CD8-positive, alpha-beta memory T cell (primary cell): ENCODE measurements at regions not wholly inside any gene's neighbourhood (a gene's known extent, or its start where the extent isn't known, plus 50 kb on each side); places are given as distances from the start of the nearest gene placed in this dataset.
A peak's percentile ranks its signal among the peaks of the same experiment; 100 is the strongest.

Experiments
- CTCF ChIA-PET: fragments of 350-600 bp; sonication (Branson Sonifier 250); formaldehyde crosslinking; loops from one replicate; lab custom pipeline; 2021; ENCODE audit warnings: antibody characterized with exemption; lab: Charles Lee
- POLR2A ChIA-PET: fragments of 350-600 bp; sonication (Branson Sonifier 250); formaldehyde crosslinking; loops from one replicate; lab custom pipeline; 2021; ENCODE audit warnings: antibody characterized with exemption; lab: Charles Lee
- DNase-seq, 5 donors: peaks; one replicate each; pipeline versions ENCODE4 v3.0.0 to v3.0.0-alpha.2; 2020 to 2022; ENCODE audit warnings: mixed read lengths in 1 of 5
- H3K27ac ChIP-seq: one replicate; pipeline ENCODE4 v1.7.0; 2013; ENCODE audit warnings: low read depth, mild to moderate bottlenecking, low read length, moderate library complexity
- H3K27me3 ChIP-seq: 2 replicates; pipeline ENCODE4 v1.7.0; 2013; ENCODE audit warnings: low read length, mild to moderate bottlenecking; ENCODE audit not compliant: insufficient read depth, poor library complexity, severe bottlenecking
- H3K36me3 ChIP-seq: 2 replicates; pipeline ENCODE4 v1.7.0; 2013; ENCODE audit warnings: mild to moderate bottlenecking, low read length, moderate library complexity; ENCODE audit not compliant: insufficient read depth
- H3K4me1 ChIP-seq: 2 replicates; pipeline ENCODE4 v1.7.0; 2013; ENCODE audit warnings: mild to moderate bottlenecking, low read length, moderate library complexity; ENCODE audit not compliant: insufficient read depth
- H3K4me3 ChIP-seq: 2 replicates; pipeline ENCODE4 v1.7.0; 2013; ENCODE audit warnings: mild to moderate bottlenecking, low read length
- H3K9me3 ChIP-seq: 2 replicates; pipeline ENCODE4 v1.7.0; 2013; ENCODE audit warnings: mild to moderate bottlenecking, low read length
- H3K27ac Mint-ChIP-seq, 8 donors: one replicate each; pipeline ENCODE4 v1.8.0; 2020 to 2021; ENCODE audit warnings: mixed read lengths in 8 of 8, mild to moderate bottlenecking in 6 of 8, inconsistent platforms in 3 of 8, moderate library complexity in 3 of 8
- H3K27me3 Mint-ChIP-seq, 2 donors: one replicate each; pipeline ENCODE4 v1.8.0; 2020 to 2021; ENCODE audit warnings: mixed read lengths in 2 of 2, mild to moderate bottlenecking in 1 of 2, moderate library complexity in 1 of 2
- H3K36me3 Mint-ChIP-seq, 3 donors: one replicate each; pipeline ENCODE4 v1.8.0; 2020 to 2021; ENCODE audit warnings: mixed read lengths in 3 of 3, inconsistent platforms in 1 of 3, mild to moderate bottlenecking in 1 of 3
- H3K4me1 Mint-ChIP-seq, 3 donors: one replicate each; pipeline ENCODE4 v1.8.0; 2020 to 2021; ENCODE audit warnings: mixed read lengths in 3 of 3, inconsistent platforms in 1 of 3, mild to moderate bottlenecking in 1 of 3
- H3K4me3 Mint-ChIP-seq, 7 donors: one replicate each; pipeline ENCODE4 v1.8.0; 2020 to 2021; ENCODE audit warnings: mixed read lengths in 7 of 7, mild to moderate bottlenecking in 6 of 7, moderate library complexity in 4 of 7, inconsistent platforms in 2 of 7
- H3K9me3 Mint-ChIP-seq, 5 donors: one replicate each; pipeline ENCODE4 v1.8.0; 2020 to 2022; ENCODE audit warnings: mixed read lengths in 5 of 5, mild to moderate bottlenecking in 3 of 5, moderate library complexity in 2 of 5, inconsistent platforms in 1 of 5

DNA sequence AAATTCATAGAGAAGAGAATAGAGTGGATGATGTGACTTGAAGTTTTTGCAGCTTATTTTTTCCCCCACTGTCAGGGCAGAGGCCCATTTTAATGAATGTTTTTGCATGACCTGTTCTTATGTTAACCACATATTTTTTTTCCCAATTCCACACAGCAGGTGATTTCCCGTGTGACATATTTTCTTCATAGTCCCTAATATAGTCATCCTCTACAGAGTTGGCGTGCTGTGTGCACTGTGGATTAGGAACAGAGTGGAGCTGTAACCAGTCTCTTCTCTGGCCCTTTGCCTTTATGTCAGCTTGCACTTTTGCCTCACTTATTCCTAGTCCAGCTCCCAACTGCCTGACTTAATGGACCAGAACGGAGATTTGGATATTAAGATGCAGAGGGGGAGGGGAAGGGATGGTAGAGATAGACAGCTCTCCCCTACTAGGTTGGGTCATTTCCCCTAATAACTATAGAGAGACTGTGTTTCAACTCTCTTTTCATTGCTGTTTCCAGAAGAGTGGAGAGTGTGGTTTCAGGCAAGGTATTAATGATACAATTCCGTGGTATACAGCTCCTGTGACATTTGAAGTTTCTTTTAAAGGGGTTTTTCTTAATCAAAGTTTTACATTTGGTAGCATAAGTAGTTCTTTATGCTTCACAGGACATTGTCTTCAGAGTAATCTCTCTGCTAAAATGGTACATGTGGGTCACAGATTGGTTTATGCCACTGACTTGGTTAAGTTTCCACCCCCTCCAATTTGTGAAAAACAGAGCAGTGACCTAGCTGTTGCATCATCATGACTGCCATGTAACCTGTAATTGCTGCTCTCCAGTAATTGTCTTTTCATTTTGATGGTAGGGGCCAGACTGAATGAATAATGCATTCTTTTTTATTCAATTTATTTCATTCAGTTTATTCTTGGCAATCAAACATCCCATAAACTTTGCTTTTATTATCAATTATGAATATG is 161.3 kb downstream of the HAUS1 start:
- CTCF ChIA-PET = interaction anchor here (1.7 kb wide), 1 partner anchor 92 kb away, joined by 6 read pairs; a partner anchor contains a TSS
- H3K27me3 ChIP-seq = no peaks in the 10 kb centered on the region
- H3K4me1 Mint-ChIP-seq = peaks cover 31 to 43% (median 40%) of the 10 kb centered on the region in 3 donors
- H3K9me3 ChIP-seq = no peaks in the 10 kb centered on the region
- no peaks in the 10 kb centered on the region for H3K27me3 Mint-ChIP-seq
- peaks cover 0 to 81% (median 25%) of the 10 kb centered on the region in 3 donors for H3K36me3 Mint-ChIP-seq
- H3K36me3 ChIP-seq = peaks cover 19% of the 10 kb centered on the region
- peak overlapping the region in 1 of 8 donors; percentile 82 for H3K27ac Mint-ChIP-seq
- no peak overlapping the region for H3K27ac ChIP-seq
- no peak overlapping the region for H3K4me3 ChIP-seq
- H3K4me1 ChIP-seq = no peaks in the 10 kb centered on the region
- POLR2A ChIA-PET = no interaction called here
- no peak for DNase-seq
- H3K9me3 Mint-ChIP-seq = no peaks in the 10 kb centered on the region
- H3K4me3 Mint-ChIP-seq = no peak overlapping the region

GRCh38 chr18:46266473-46266872 is 162.3 kb downstream of the HAUS1 start:
- H3K36me3 Mint-ChIP-seq = peaks cover 0 to 76% (median 29%) of the 10 kb centered on the region in 3 donors
- H3K4me1 Mint-ChIP-seq = peaks cover 30 to 36% (median 30%) of the 10 kb centered on the region in 3 donors
- no peak overlapping the region for H3K27ac Mint-ChIP-seq
- no peak overlapping the region for H3K4me3 Mint-ChIP-seq
- H3K36me3 ChIP-seq = peaks cover 19% of the 10 kb centered on the region
- ChIA-PET CTCF (no interaction called here), POLR2A (no interaction called here)
- no peak overlapping the region for H3K4me3 ChIP-seq
- no peak overlapping the region for H3K27ac ChIP-seq
- H3K9me3 Mint-ChIP-seq = no peaks in the 10 kb centered on the region
- no peaks in the 10 kb centered on the region for H3K9me3 ChIP-seq
- H3K4me1 ChIP-seq = no peaks in the 10 kb centered on the region
- H3K27me3 Mint-ChIP-seq = no peaks in the 10 kb centered on the region
- no peak for DNase-seq
- H3K27me3 ChIP-seq = no peaks in the 10 kb centered on the region

- peaks cover 6% of the 10 kb centered on the region for H3K36me3 ChIP-seq
- no peak overlapping the region for H3K27ac ChIP-seq
- no peak overlapping the region for H3K4me3 ChIP-seq
- Mint-ChIP-seq H3K9me3 (no peaks in the 10 kb centered on the region), H3K27ac (peak overlapping the region in 2 of 8 donors; percentile 50 to 59), H3K36me3 (peaks cover 0 to 58% (median 27%) of the 10 kb centered on the region in 3 donors), H3K4me1 (peaks cover 17 to 20% (median 18%) of the 10 kb centered on the region in 3 donors), H3K4me3 (no peak overlapping the region), H3K27me3 (no peaks in the 10 kb centered on the region)
- CTCF ChIA-PET = interaction anchor here (1.4 kb wide), 1 partner anchor 12 kb away, joined by 4 read pairs; no protein-coding TSS in a partner anchor
- no peaks in the 10 kb centered on the region for H3K27me3 ChIP-seq
- H3K4me1 ChIP-seq = no peaks in the 10 kb centered on the region
- POLR2A ChIA-PET = no interaction called here
- H3K9me3 ChIP-seq = no peaks in the 10 kb centered on the region
- no peak for DNase-seq
Observed at GRCh38 chr18:46268671-46269070, 164.5 kb downstream of the HAUS1 start.

GRCh38 chr18:46269275-46269674 is 165.1 kb downstream of the HAUS1 start:
- H3K27ac Mint-ChIP-seq = no peak overlapping the region
- no peaks in the 10 kb centered on the region for H3K27me3 Mint-ChIP-seq
- no peaks in the 10 kb centered on the region for H3K9me3 ChIP-seq
- H3K9me3 Mint-ChIP-seq = no peaks in the 10 kb centered on the region
- H3K36me3 Mint-ChIP-seq = peaks cover 0 to 52% (median 25%) of the 10 kb centered on the region in 3 donors
- H3K4me1 Mint-ChIP-seq = peaks cover 11 to 14% (median 12%) of the 10 kb centered on the region in 3 donors
- H3K36me3 ChIP-seq = peaks cover 2% of the 10 kb centered on the region
- H3K4me3 ChIP-seq = no peak overlapping the region
- ChIA-PET POLR2A (no interaction called here), CTCF (interaction anchor here (1.4 kb wide), 1 partner anchor 11 kb away, joined by 4 read pairs; no protein-coding TSS in a partner anchor)
- no peak for DNase-seq
- H3K27me3 ChIP-seq = no peaks in the 10 kb centered on the region
- no peaks in the 10 kb centered on the region for H3K4me1 ChIP-seq
- no peak overlapping the region for H3K27ac ChIP-seq
- no peak overlapping the region for H3K4me3 Mint-ChIP-seq

DNA sequence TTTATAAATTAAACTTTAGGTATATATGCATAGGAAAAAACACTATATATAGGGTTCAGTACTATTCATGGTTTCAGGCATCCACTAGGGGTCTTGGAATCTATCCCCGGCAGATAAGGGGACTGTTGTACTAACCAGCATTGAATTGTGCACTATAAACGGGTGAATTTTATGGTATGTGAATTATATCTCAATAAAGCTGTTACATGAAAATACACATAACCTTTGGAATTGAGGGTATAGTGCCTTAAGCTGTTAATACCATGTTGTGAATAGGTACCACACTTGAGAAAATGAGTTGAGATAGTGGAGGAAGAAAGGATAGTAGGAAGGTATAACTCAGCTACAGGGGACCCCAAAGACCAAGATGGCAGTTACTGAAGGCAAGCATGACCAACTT is 167.3 kb downstream of the HAUS1 start:
- POLR2A ChIA-PET = no interaction called here
- H3K9me3 Mint-ChIP-seq = no peaks in the 10 kb centered on the region
- CTCF ChIA-PET = no interaction called here

GRCh38 chr18:46273861-46274260 is 169.7 kb downstream of the HAUS1 start:
- H3K4me1 Mint-ChIP-seq = peaks cover 4 to 14% (median 13%) of the 10 kb centered on the region in 3 donors

More for the DNA sequence above, 167.3 kb downstream of the HAUS1 start:
- Histone ChIP-seq H3K4me1 (no peaks in the 10 kb centered on the region), H3K4me3 (no peak overlapping the region), H3K36me3 (no peaks in the 10 kb centered on the region), H3K9me3 (no peaks in the 10 kb centered on the region), H3K27ac (no peak overlapping the region), H3K27me3 (no peaks in the 10 kb centered on the region)
- DNase-seq = no peak
- Mint-ChIP-seq H3K36me3 (peaks cover 0 to 31% (median 11%) of the 10 kb centered on the region in 3 donors), H3K27ac (no peak overlapping the region), H3K4me1 (peaks cover 0 to 3% (median 3%) of the 10 kb centered on the region in 3 donors), H3K27me3 (no peaks in the 10 kb centered on the region), H3K4me3 (no peak overlapping the region)

GRCh38 chr18:46274266-46274665 is 170.1 kb downstream of the HAUS1 start:
- ChIA-PET POLR2A (no interaction called here), CTCF (interaction anchor here (0.9 to 1.1 kb wide), 2 partner anchors 101 to 383 kb away, joined by 3 to 5 read pairs; partner anchors contain the start of gene LOXHD1)
- Mint-ChIP-seq H3K27ac (peak overlapping the region in 3 of 8 donors; percentile 7 to 40 (median 19)), H3K27me3 (no peaks in the 10 kb centered on the region), H3K4me1 (peaks cover 4 to 15% (median 13%) of the 10 kb centered on the region in 3 donors), H3K9me3 (no peaks in the 10 kb centered on the region), H3K36me3 (peaks cover 0 to 10% (median 5%) of the 10 kb centered on the region in 3 donors), H3K4me3 (no peak overlapping the region)
- H3K36me3 ChIP-seq = no peaks in the 10 kb centered on the region
- H3K9me3 ChIP-seq = no peaks in the 10 kb centered on the region
- no peaks in the 10 kb centered on the region for H3K27me3 ChIP-seq
- H3K27ac ChIP-seq = no peak overlapping the region
- DNase-seq = no peak
- no peaks in the 10 kb centered on the region for H3K4me1 ChIP-seq
- no peak overlapping the region for H3K4me3 ChIP-seq

More at GRCh38 chr18:46273861-46274260, 169.7 kb downstream of the HAUS1 start:
- ChIA-PET POLR2A (no interaction called here), CTCF (interaction anchor here (0.9 to 1.1 kb wide), 2 partner anchors 101 to 383 kb away, joined by 3 to 5 read pairs; partner anchors contain the start of gene LOXHD1)
- H3K9me3 ChIP-seq = no peaks in the 10 kb centered on the region
- H3K27me3 Mint-ChIP-seq = no peaks in the 10 kb centered on the region
- H3K9me3 Mint-ChIP-seq = no peaks in the 10 kb centered on the region
- no peak for DNase-seq
- peaks cover 0 to 13% (median 7%) of the 10 kb centered on the region in 3 donors for H3K36me3 Mint-ChIP-seq
- H3K4me3 ChIP-seq = no peak overlapping the region
- no peak overlapping the region for H3K4me3 Mint-ChIP-seq
- H3K4me1 ChIP-seq = no peaks in the 10 kb centered on the region
- H3K27ac Mint-ChIP-seq = peak overlapping the region in 2 of 8 donors; percentile 7 to 40
- H3K27ac ChIP-seq = no peak overlapping the region
- no peaks in the 10 kb centered on the region for H3K27me3 ChIP-seq
- H3K36me3 ChIP-seq = no peaks in the 10 kb centered on the region

GRCh38 chr18:46275370-46275769 is 171.2 kb downstream of the HAUS1 start:
- no peak overlapping the region for H3K27ac ChIP-seq
- H3K36me3 Mint-ChIP-seq = peaks cover 0 to 8% (median 4%) of the 10 kb centered on the region in 3 donors
- H3K4me3 ChIP-seq = no peak overlapping the region
- H3K36me3 ChIP-seq = no peaks in the 10 kb centered on the region
- no peak for DNase-seq
- H3K27me3 Mint-ChIP-seq = no peaks in the 10 kb centered on the region
- no peaks in the 10 kb centered on the region for H3K4me1 ChIP-seq
- peaks cover 4 to 15% (median 13%) of the 10 kb centered on the region in 3 donors for H3K4me1 Mint-ChIP-seq
- H3K27me3 ChIP-seq = no peaks in the 10 kb centered on the region
- H3K9me3 Mint-ChIP-seq = no peaks in the 10 kb centered on the region
- H3K4me3 Mint-ChIP-seq = no peak overlapping the region
- ChIA-PET CTCF (interaction anchor here (1.3 kb wide), 1 partner anchor 15 kb away, joined by 3 read pairs; no protein-coding TSS in a partner anchor), POLR2A (no interaction called here)
- no peaks in the 10 kb centered on the region for H3K9me3 ChIP-seq
- peak overlapping the region in 1 of 8 donors; percentile 7 for H3K27ac Mint-ChIP-seq
